ENCODE measurements at regions not wholly inside any gene's neighbourhood (a gene's known extent, or its start where the extent isn't known, plus 50 kb on each side); places are given as distances from the start of the nearest gene placed in this dataset.

- TF ChIP-seq ARID5B (CRISPR knock-in tag; IDR thresholded peaks at IDR 0.05) = peak; percentile 100
- no peak; the same call in 1 of the 2 replicates for TF ChIP-seq PHF20 (CRISPR knock-in tag; IDR thresholded peaks at IDR 0.05)
- peak; percentile 91 for TF ChIP-seq PPARG (CRISPR knock-in tag; conservative IDR thresholded peaks at IDR 0.05)
- TF ChIP-seq HMG20B (CRISPR knock-in tag; conservative IDR thresholded peaks at IDR 0.05) = peak; percentile 90; the same call in 1 of the 2 replicates
- TF ChIP-seq ZFP41 (CRISPR knock-in tag; IDR thresholded peaks at IDR 0.05; ENCODE audit: borderline replicate concordance) = peak; percentile 79; the same call in 1 of the 2 replicates
- no peak for TF ChIP-seq ZC3H13 (CRISPR knock-in tag; IDR thresholded peaks at IDR 0.05)
- peak; percentile 66; the same call in 1 of the 2 replicates for TF ChIP-seq ETV6 (CRISPR knock-in tag; conservative IDR thresholded peaks at IDR 0.05)
- TF ChIP-seq ZNF646 (CRISPR knock-in tag; IDR thresholded peaks at IDR 0.05) = peak; percentile 73
- TF ChIP-seq ZNF281 (CRISPR knock-in tag; IDR thresholded peaks at IDR 0.05; ENCODE audit: borderline replicate concordance) = peak; percentile 23; the same call in 1 of the 2 replicates
- peak; percentile 82 for TF ChIP-seq HNF1A (IDR thresholded peaks at IDR 0.05; ENCODE audit: low read depth)
- peak; percentile 96 for TF ChIP-seq HNF1A (CRISPR knock-in tag; IDR thresholded peaks at IDR 0.05; ENCODE audit: borderline replicate concordance)
Measured at GRCh38 chr1:8211883-8212579, 105.9 kb upstream of the SLC45A1 start (continued).
